ENCODE measurements at regions not wholly inside any gene's neighbourhood (a gene's known extent, or its start where the extent isn't known, plus 50 kb on each side); places are given as distances from the start of the nearest gene placed in this dataset.

DNA sequence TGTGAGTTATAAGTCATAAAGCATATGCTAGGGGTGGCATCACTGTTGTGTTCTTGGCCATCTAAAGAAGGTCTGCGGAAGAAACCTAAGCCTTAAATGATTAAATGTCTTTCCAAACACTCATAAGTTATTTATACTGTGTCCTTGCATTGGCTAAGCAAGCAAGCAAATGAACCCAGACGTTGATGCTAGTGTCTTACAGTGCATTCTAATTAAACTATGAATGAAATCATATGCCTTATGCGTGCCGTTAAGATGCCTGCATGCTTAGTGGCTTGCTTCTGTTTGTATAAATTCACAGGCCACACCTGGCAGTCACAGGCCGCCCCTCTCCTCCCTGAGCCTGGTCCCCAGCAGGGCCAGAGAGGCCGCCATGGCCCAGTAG, 49.9 kb downstream of the RIN2 start:
- intact Hi-C loops (cut with micrococcal nuclease) = no loop called here

GRCh38 chr20:19808498-19808897, 50.4 kb downstream of the RIN2 start:
- intact Hi-C loops (cut with micrococcal nuclease) = no loop called here

DNA sequence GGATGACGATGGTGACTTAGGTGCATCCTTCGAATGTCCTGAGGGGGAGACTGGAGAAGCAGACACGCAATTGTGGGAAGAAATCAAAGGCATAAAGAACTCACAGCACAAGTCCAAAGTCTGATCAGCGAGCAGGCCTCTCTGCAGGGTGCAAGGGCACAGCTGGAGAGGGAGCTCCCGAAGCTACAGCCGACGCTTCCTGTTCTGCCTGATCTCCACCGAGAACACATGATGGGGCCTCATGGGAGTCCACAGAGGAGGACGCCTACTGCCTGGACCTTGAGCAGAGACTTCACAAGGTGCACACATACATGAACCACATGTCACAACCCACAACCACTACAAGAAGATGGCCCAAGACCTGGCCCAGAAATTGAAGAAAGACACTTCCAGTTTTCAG, 51.4 kb downstream of the RIN2 start:
- intact Hi-C loops (cut with micrococcal nuclease) = no loop called here

GRCh38 chr20:19811231-19811630, 53.2 kb downstream of the RIN2 start:
- intact Hi-C loops (cut with micrococcal nuclease) = no loop called here

- intact Hi-C loops (cut with micrococcal nuclease) = no loop called here
Observed at GRCh38 chr20:19812056-19812455, 54.0 kb downstream of the RIN2 start.

GRCh38 chr20:19812696-19813095, 54.6 kb downstream of the RIN2 start:
- intact Hi-C loops (cut with micrococcal nuclease) = no loop called here

DNA sequence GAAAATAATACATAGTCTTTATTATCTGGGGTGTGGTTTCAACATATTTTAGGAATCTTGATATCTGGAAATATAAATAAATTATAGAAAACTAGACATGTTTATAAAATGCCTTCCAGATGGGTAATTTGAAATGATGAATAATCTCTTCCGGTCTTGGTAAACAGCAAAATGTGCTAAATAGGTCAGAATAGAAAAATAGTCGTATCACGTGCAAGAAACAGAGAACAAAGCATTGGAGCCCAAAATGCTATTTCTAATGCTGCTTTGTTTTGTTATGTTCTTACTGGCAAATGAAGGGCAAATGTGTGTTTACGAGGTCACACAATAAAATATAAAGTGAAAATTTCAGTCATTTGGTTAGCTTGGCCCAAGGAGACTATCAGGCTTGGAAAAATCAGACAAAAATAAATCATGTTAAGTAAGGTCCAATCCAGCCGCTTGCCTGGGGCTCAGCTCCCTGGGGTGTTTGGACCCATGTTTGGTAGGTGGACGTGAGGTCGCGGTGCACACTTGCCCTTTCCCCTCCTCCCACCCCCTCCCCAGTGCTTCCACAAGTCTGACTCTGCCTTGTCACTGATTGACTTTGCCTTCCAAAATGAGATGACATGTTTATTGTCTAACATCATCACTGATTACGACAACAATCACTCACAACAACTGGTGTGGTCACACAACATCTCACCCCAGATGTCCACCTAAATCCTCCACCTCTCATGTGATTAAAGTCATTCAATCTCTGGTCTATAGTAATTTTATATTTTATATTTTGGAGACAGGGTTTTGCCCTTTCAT, 56.0 kb downstream of the RIN2 start:
- intact Hi-C loops (cut with micrococcal nuclease) = no loop called here

- intact Hi-C loops (cut with micrococcal nuclease) = no loop called here
Observed at GRCh38 chr20:19815553-19815991, 57.5 kb downstream of the RIN2 start.

DNA sequence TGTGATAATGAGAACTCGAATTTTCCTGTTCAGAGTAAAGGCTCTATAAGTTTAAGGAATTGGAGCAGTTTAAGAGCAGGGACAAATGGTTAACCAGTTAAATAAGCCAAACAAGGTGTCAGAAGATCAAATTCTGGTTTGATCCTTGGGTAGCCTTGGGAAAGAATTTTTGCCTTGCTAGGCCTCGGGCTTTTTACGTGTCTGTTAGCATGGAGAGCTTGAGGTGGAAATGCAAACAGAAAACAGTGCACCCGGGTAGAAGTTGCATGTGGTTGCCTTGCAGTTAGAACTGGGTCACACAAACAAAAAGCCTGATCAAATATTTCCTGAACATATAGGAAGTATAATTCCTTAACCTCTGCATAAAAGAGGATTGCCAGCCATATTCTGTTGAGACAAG, 58.3 kb downstream of the RIN2 start:
- intact Hi-C loops (cut with micrococcal nuclease) = no loop called here

- intact Hi-C loops (cut with micrococcal nuclease) = no loop called here
Observed at GRCh38 chr20:19817017-19817416, 59.0 kb downstream of the RIN2 start.

DNA sequence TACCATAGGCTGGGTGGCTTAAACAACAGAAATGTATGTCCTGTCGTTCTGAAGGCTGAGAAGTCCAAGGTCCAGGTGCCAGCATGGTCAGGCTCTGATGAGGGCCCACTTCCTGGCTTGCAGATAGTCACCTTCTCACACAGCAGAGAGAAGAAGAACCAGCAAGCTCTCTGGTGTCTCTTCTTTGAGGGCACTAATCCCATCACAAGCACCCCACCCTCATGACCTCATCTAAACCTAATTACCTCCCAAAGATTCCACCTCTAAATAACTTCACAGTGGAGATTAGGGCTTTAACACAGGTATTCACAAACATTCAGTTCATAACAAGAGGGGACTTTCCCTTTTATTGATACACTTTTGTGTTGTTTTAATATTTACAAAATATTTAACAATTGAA, 61.1 kb downstream of the RIN2 start:
- intact Hi-C loops (cut with micrococcal nuclease) = no loop called here

DNA sequence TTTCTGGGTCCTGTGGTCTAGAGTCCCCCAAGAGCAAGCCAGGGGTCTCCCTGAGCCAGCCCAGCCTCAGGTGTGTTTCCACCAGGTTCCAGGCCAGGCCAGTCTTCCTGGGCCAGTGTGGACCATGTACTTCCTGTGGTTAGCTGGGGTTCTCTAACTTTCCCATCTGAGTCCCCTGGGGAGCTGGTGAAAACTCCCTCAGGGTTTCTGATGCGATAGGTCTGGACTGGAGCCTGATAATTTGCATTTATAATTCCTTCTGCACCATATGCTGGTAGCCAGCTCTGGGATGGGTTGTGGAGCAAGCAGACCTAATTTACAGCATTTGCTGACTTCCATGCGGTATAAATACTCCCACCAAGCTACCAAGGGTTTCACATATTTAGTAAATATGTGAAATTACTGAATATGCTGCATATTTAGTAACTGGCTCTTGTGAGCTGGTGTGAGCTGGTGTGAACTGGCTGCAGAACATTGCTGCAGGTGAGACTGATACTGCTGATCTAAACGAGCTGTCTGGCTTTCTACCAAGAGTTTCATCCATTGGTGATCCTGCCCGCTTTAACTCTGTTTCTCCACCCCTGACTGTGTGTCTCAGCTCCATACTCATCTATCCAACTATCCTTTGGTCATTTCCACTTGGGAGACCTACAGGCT, 62.6 kb downstream of the RIN2 start:
- intact Hi-C loops (cut with micrococcal nuclease) = no loop called here

- intact Hi-C loops (cut with micrococcal nuclease) = no loop called here
Observed at GRCh38 chr20:19821606-19822005, 63.5 kb downstream of the RIN2 start.

GRCh38 chr20:19823216-19823615, 65.2 kb downstream of the RIN2 start:
- intact Hi-C loops (cut with micrococcal nuclease) = no loop called here

GRCh38 chr20:19823971-19824370, 65.9 kb downstream of the RIN2 start:
- intact Hi-C loops (cut with micrococcal nuclease) = no loop called here

DNA sequence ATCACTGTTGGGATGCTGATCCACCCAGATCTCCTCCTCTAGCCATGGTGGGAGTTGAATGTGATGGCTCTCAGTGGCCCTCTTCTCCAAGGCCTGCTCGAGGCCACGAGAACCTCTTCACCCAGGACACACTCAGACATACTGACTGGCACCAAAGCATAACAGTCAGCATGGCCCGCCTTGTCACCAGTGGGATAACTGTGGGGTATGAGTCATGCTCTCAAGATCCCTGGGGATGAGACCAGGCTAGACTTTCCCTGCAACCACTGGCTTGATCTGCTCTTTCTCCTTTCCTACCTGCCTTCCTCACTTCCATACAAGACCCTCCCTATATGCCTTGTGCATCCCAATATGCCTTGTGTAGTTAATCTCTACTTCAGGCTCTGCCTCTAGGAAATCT, 66.8 kb downstream of the RIN2 start:
- intact Hi-C loops (cut with micrococcal nuclease) = no loop called here

GRCh38 chr20:19826179-19826914, 68.3 kb downstream of the RIN2 start:
- intact Hi-C loops (cut with micrococcal nuclease) = no loop called here

DNA sequence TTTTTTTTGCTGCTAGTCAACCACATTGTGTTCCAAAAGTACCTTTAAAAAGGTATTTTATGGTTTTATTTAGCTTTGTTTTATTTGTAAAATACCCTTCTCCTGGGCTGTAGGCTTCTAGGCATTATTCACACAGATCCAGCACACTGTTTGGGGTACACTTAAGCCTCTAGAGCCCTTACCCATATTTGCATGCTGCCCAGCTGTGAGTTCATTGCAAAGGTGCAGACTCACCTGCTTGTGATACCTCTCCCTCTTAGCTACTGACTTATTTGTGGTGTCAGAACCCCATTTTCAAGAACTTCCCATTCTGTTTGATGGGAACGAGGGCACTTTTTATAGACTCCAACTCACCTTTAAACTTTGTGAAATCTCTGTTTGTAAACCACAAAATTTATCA, 69.8 kb downstream of the RIN2 start:
- intact Hi-C loops (cut with micrococcal nuclease) = no loop called here

GRCh38 chr20:19828232-19828631, 70.2 kb downstream of the RIN2 start:
- intact Hi-C loops (cut with micrococcal nuclease) = no loop called here

DNA sequence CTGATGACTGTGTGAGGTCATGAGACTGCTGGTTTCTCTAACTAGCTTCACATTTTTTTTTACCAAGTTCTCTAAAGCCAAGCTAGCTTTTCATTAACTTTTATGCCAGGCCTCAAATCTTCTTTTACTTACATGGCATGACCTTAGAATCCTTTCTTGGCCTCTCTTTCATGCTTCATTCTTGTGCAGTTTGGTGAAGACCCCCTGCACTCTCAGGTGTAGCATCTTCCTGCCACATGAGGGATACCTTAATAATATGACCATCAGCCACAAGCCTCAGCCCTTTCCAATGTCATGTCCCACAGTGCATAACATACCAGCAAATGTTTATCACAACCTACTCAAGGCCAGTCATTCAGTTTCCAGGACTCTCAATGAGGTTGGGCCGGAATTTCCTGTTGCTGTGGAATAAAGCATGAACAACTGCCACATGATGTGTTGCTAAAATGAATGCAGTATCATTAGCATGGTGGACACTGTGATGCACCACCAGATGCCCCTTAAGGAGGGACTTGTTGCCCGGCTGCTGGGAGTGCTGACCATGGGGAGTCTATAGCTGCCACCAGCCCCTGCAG, 72.2 kb downstream of the RIN2 start:
- intact Hi-C loops (cut with micrococcal nuclease) = no loop called here

- intact Hi-C loops (cut with micrococcal nuclease) = no loop called here
Observed at GRCh38 chr20:19832875-19833274, 74.8 kb downstream of the RIN2 start.

GRCh38 chr20:19833395-19833794, 75.3 kb downstream of the RIN2 start:
- intact Hi-C loops (cut with micrococcal nuclease) = no loop called here

Data from T-helper 1 cell treated with Interleukin-12 subunit alpha and Interleukin-12 subunit beta and Interleukin-4 antibody, amounts not matched to agents 30 ng/mL and 1 ng/mL, for 36 hours (primary cell).